ENCODE measurements at regions not wholly inside any gene's neighbourhood (a gene's known extent, or its start where the extent isn't known, plus 50 kb on each side); places are given as distances from the start of the nearest gene placed in this dataset.

DNA sequence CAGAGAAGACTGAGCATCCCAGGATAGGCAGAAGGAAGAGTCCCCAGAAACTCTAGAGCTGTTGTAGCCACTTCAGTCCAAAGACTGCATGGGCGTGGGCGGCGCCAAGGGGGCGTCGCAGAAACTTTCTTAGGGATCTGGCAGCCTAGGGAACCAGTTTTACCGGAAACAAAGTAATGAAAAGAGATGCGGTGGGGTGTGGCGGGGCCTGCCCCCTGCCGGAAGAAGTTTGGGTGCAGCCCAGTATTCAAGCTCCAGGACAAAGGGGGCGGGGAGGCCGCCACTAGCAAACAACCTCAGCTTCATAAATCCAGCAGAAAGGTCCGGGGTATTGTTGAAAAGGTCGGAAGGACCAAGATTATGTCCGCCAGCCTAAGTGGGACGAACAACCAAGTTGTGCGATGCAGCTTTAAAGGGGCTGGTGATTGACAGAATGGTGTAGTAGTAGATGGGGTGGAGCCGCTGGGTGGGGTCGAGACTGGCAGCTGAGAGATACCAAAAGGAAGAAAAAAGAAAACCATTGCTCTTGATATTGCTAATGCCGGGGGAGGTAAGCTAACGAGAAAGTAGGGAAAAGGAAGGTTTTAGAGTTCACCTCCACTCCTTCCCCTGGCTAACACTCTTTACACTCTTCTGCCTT, 190.5 kb downstream of the RRAGB start:
- TF ChIP-seq CTCF (IDR thresholded peaks at IDR 0.05), result peak; percentile 37 to 53 (median 45)
- TF ChIP-seq POLR2A (IDR thresholded peaks at IDR 0.05), result no peak
